HG02610 (cell line): ENCODE measurements at regions not wholly inside any gene's neighbourhood (a gene's known extent, or its start where the extent isn't known, plus 50 kb on each side); places are given as distances from the start of the nearest gene placed in this dataset.
"Not testable (repeated sequence)": the region's sequence is repeated elsewhere in the genome, so short reads cannot be mapped to it uniquely, and the experiment has no call there.

Experiments
- ATAC-seq: cut with Tn5 transposase; IDR thresholded peaks from one replicate; pipeline ENCODE4 v1.9.1; 2021; ENCODE audit warnings: mild to moderate bottlenecking, moderate library complexity; ENCODE audit not compliant: unreplicated experiment

DNA sequence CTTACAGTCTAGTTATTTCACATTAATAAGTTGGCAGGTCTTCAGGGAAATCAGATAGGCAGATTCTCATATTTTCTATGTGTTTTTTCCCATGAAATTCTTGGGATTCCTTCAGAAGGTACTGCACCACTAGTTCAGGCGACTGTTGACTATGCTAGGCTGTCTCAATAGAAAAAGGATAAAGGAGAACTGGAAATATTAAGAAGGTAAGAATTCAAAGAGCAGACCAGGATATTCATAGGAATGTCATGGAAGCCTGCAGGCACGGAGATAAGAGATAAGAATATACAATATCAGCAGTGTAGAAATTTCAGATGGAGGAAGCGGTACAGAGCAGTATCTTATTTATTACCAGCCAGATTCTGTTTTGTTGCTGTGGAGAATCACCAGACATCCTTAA is 432.1 kb upstream of the MDFIC2 start:
- ATAC-seq, result no peak

DNA sequence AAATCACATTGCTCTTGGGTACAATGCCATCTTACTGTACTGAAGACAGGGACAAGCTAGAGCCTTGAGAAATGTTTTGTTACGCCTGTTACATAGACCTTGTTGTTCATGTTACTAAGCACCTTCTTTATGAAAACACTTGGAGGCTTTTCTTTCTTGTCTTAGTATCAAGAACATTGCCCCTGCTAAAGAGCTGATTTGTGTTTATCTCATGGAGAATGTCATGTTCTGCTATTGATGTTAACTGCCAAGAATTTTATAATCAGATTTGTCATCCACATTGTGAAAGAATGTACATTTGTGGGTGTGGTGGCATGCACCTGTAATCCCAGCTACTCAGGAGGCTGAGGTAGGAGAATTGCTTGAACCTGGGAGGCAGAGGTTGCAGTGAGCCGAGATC is 431.3 kb upstream of the MDFIC2 start:
- ATAC-seq, result no peak

DNA sequence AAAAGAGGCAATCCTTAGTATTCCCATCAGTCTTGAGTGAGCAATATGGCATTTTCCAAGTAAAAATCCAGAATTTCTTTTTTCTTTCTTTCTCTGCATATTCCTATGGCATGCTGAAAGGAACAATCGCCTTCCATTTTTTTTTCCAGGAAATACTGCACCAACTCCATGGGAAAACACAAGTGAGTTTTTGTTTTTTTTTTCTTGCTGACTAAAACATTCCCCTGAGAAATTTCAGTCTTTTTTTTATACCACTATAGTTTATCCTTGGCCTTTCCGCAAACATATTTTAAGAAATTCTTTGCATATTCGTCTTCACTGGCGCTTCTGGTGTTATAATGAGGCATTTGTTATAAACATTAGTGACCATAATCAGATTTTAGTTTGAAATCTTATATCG is 429.6 kb upstream of the MDFIC2 start:
- ATAC-seq, result no peak

DNA sequence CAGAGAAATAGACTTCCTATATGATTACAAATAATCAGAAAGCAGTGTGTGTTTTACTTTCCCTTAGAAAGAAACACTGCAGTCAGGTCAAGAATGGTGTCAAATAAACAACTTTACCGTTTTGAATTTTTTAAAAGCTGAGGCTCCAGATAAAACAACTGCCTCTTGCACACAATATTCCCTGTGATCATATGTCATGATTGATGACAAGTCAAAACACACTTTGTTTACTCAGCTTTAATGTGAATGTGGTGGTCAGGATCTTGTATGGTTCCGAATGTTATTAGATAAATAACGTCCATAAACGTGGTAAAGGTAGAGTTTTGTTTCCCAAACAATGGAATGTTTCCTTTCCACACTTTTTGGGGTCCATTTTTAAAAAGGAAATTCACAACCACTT is 428.4 kb upstream of the MDFIC2 start:
- ATAC-seq, result no peak

DNA sequence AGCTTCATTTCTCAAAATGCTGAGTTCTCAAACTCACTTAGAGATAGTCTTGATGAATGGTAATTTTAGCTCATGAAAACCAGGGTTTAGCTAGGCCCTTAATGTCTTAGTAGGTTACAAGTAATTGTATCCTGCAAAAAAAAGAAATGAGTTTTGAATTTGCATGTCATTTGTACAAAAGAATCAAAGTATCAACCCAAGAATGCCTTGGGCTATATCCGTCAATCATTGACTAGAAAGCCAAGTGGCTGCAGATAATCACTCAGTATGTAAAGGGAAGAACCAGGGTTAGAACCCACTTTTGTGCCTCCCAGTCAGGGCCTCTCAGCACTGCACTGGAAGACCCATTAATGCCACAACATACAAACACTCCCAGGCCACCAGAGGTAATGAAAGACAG is 427.6 kb upstream of the MDFIC2 start:
- no peak for ATAC-seq

DNA sequence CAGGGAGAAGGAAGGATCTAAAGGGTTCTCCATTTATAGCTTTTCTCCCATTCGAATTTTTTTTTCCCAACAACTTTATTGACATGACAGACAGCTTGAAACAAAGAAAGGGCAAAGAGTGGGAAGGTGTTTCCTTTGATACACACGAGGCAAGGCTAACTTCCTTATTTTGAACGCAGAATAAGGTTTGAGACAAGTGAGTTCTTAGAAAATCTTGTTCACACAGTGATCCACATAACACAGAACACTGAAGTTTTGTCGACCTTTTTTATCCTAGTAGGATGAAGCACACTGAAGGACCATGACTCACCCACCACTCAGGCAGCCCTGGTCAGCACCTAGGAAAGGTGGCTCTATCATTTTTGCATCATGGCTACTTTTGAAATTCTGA is 425.8 kb upstream of the MDFIC2 start:
- ATAC-seq, result no peak

DNA sequence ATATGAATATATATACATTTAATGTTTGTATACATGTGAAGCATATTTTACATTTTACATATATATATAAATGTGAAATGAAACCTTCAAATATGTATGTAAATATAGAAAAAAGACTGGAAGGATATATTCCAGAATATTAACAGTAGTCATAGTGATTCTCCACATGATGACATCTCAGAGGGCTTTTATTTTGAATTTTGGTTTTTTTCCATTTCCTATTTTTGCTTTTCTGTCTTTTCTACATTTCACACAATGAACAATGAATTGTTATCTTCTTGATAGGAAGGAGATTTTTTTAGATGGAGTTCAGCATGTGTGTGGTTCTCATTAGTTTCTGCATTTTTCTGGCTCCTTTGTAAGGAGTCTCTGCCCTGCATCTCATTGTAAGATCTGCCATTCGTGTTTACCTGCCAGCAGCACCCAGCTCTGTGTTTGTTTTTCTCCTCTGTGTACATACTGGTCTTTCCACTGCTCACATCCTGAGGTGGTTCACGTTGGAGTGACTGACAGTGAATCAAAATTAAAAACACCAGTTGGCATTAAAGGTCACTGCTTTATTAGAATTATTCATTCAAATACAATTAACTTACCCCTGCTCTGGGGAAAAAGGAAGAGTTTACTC is 425.3 kb upstream of the MDFIC2 start:
- ATAC-seq, result no peak

DNA sequence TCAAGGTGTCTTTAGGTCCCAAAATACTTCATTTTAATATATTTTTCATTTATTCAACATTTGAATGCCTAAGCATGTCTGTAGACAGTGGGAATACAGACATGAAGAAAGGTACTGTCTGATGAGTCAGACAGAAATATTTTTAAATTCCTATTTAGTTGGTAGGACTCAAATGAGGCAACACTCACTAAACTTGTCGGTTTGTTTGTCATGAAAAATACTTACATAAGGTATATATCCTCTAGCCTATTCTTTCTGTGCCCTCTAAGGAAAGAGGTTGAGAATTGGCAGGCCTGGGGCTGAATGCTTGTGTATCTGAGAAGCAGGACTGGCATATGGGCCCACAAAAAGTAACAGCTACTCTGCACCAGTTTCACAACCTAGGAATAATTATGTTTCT is 423.6 kb upstream of the MDFIC2 start:
- no peak for ATAC-seq

DNA sequence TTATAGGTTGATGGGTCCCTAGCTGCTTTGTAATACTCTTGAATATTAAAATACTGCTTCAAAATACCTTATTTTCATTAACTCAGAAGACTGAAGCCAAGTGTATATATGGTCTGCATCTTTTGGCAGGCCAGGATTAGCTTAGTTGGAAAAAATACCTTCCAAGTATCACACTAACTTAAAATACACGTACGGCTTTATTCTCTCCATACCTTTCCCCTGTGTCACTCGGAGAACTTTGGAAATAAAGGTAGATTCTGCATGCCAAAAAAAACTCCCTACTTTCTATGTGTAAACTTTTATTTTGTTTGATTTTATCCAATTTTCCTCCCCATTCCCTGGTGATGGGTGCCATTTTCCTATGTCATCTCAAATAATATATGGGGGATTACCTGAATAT is 422.3 kb upstream of the MDFIC2 start:
- ATAC-seq, result no peak

DNA sequence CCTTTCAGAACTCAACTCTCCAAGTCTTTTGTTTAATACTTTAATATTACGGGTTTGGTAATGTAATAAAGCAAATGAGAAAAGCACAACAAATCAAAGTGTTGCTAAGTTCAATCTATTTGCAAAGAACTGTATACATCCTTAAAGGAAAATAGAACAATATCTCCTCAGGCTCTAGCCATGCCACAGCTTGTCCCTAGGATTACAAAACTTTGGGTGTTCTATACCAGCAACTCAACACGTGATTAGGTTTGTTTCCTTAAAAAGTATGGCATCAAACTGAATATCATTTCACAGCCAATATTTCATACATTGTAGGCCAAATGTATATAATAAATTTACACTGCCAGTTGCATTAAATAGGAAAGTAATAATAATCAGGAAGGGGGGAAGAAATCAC is 418.6 kb upstream of the MDFIC2 start:
- no peak for ATAC-seq

DNA sequence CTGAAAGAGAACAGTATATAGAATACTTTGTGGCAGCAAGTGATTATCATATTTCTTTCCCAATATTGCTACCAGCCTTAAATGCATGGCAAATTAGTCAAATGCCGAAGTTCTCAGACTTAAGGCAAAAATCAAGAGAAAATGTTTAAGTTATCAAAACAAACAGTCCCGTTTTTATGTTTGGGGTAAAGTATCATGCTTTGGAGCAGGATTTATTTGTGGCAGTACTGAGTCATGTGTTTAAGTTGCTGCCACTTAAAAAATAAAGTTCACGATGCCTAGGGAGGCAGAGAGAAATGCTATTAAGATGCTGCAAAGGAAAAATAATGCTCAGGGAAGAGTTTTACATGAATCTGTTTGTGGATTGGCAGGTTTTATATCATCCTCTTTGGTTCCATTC is 417.4 kb upstream of the MDFIC2 start:
- ATAC-seq, result no peak

DNA sequence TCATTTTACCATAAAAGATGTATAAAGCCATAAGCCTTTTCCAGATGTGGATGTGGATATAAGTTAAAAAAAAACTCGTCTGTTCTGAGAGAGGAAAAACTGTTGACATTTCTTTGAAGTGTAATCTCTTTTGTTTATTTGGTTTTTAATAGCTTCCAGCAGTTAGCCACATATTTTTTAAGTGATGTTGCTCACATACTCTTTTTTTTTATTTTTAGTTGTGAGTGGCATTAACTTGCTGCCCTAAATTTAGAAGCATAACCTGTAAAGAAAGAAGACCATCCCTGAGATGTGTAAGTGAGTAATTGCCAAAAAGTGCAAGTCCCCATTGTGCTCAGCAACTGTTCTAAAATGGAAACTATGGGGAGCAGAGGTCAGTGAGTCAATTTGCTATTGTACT is 415.9 kb upstream of the MDFIC2 start:
- no peak for ATAC-seq

DNA sequence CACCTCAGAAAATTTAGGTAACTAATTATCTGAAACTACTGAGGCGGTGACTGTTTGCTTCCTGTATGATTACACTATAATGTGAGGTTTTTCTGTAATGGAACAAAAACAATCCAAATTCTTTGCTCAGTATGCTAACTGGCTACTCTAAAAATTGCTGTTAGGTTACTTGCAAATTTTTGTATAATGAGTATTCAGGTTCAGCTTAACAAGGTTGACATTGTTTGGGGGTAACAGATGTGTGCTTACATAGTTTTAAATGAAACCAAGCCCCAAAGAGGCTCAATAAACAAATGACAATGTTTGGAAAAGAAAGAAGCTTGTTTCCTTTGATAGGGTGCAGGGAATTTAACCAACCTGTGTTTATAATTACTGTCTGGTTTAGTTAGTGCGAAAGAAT is 414.5 kb upstream of the MDFIC2 start:
- ATAC-seq, result no peak

DNA sequence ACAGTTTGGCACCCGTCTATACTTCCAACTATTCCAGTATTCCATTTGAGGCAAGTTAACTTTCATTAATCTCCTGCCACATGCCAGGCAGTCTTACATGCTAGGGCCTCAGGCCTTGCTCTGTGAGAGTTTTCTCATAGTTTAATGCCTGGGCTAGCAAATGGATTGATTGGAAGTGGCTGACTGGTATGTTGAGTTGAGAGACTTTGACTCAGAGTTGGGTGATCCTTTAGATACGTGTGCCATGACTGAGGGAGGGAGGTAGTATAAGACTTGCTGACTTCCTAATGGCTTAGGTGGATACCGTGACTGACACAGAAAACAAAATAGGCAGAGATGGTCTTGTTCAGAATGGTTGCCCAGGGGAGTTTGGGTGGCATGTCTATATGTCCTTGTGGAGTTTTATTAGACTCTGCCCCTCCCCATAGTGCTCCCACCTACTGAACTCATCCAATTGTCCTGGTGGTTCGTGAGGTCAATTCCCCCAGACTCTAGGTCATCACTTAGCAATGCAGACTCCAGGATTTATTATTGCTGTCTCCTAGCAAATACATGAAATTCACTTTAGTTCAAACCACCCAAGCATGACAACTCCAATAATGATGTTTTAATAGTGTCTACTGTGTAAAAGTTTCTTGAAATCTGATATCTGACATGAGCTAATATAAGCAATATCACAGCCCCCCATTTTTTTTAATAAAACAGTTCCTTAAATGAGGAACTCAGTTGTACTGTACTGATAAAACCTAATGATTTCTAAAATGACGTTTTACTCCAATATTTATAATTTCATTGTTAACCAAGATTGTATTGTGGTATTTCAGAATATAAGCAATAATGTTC is 413.9 kb upstream of the MDFIC2 start:
- ATAC-seq, result no peak

DNA sequence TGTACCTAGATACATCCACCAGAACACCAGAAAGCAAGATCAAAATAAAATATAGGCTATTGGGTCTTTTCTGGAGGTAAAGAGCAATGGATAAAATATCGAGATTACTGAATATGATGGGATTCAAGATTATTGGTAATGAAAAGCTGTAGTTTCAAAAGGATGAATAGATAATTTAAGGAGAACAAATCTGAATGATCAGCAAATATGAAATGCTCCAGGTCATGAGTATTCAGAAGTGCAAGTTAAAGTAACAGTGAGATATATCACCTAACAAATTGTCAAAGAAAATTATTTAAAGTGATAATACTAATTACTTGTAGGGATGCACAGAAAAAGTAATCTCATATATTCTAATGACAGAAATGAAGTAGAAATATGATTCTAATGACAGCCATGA is 409.6 kb upstream of the MDFIC2 start:
- no peak for ATAC-seq

DNA sequence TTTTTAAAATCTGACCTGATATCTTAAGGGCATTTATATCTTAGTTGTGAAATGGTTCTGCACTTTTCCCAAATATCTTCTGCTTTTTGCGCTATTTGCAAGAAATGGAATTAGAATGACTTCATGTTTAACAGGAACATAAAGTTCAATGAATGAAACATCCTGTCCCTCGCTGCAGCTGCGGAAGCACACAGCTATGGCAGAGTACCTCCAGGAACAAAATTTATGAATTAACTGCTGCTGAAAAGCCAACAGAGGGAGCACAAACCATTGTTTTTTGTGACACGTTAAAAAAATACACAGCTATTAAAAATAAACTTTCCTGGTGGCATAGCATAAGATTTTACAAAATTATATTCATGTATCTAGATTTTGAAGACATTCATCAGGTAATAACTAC is 404.4 kb upstream of the MDFIC2 start:
- ATAC-seq, result no peak

DNA sequence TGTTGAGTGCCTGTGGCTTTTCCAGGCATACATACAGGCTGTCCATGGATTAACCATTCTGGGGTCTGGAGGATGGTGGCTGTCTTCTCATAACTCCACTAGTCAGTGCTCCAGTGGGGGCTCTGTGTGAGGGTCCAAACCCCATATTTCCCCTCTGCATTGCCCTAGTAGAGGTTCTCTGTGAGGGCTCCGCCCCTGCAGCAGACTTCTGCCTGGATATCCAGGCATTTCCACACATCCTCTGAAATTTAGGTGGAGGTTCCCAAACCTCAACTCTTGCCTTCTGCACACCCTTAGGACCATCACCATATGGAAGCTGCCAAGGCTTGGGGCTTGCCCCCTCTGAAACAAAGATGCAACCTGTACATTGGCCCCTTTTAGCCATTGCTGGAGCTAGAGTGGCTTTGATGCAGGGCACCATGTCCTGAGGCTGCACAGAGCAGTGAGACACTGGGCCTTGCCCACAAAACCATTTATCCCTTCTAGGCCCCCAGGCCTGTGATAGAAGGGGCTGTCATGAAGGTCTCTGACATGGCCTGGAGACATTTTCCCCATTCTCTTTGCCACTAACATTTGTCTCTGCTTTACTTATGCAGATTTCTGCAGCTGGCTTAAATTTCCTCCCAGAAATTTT is 400.1 kb upstream of the MDFIC2 start:
- no peak for ATAC-seq

DNA sequence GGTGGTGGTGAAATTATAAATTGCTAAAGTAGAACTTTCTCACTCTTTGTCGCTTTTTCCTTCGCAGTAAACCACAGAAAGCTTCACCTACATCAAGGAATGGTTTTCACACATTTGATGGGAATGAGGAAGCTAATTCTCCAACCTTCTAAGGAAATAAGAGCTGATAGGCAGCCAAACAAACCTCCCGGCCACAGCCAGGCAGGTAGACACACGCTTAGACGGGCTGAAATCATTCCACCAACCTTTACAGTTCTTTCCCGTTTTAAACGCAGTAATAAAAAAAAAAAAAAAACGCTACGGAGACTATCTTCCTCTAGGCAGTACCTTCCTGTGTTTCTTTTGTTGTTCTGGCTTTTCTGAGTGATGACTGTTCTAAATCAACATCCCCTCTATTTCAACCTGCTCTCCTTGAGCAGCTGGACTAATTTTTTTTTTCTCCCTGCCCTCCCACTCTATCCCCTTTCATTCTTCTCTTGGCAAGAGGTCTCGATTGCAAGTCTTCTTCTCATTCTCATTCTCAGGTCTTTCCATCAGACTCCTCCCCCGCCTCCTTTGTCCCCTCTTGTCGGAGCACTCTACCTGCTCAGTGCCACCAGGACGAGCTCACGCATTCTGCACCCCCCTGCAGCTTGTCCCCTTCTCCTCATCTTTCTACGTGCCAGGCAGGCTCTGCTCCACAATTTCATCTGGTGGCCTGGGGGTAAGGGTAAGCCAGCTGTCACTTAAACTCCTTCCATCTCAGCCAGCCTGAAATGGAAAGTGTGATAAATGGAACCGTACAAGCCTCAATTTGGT is 391.1 kb upstream of the MDFIC2 start:
- ATAC-seq, result no peak

DNA sequence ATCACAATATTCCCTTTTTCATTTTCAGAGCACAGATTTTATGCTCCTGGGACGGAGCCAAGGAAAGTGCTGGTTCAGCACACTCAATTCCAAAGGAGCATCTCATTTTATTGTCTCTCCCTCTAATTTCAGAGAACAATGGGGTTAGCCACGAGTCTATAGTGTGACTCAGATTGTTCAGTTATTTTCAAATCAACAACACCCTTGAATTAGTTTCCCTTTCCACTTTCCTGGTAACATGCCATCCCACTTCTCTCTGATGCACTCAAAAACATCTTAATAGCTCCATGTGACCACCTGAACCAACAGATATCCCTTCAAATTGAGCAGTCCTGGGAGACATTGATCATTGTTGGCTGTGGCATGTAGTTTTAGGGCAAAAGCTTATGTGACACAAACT is 389.7 kb upstream of the MDFIC2 start:
- ATAC-seq, result no peak

DNA sequence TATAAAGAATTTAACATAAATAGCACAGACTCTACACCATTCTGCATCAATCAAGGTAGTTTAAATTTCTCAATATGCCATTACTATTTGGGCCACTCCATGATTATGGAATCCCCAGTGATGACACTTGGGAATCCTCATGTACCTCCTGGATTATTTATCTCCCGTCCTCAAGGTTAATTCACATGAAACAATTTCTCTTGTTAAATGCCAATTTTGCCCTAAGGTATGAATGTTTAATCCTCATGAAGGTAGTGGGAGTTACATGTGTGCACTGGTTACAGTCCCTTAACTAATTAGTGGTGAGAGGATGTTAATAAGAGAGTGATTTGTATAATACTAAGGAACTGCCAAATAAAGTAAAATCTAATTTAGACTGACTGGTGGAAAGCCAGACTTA is 372.3 kb upstream of the MDFIC2 start:
- ATAC-seq, result no peak

DNA sequence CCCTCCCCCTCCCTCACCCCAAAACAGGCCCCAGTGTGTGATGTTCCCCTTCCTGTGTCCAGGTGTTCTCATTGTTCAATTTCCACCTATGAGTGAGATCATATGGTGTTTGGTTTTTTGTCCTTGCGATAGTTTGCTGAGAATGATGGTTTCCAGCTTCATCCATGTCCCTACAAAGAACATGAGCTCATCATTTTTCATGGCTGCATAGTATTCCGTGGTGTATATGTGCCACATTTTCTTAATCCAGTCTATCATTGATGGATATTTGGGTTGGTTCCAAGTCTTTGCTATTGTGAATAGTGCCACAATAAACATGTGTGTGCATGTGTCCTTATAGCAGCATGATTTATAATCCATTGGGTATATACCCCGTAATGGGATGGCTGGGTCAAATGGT is 363.4 kb upstream of the MDFIC2 start:
- ATAC-seq, result not testable (repeated sequence)
